Astrocyte (in vitro differentiated cells and primary cell): ENCODE measurements at regions not wholly inside any gene's neighbourhood (a gene's known extent, or its start where the extent isn't known, plus 50 kb on each side); places are given as distances from the start of the nearest gene placed in this dataset.

Experiments
- DNase-seq: peaks from one replicate; pipeline ENCODE4 v3.0.0-alpha.2; 2010; ENCODE audit warnings: low read depth
- FAIRE-seq: peaks from 2 replicates; lab custom pipeline; 2011; peaks lifted over from hg19 to GRCh38; lab: Jason Lieb, UNC
- H2AFZ ChIP-seq: 2 replicates; pipeline ENCODE4 v1.6.0; 2012; ENCODE audit warnings: low read depth, low read length, inconsistent platforms
- H3K27ac ChIP-seq: 2 replicates; pipeline ENCODE4 v1.5.1; 2011; ENCODE audit warnings: low read depth, low read length, inconsistent platforms
- H3K27me3 ChIP-seq: 2 replicates; pipeline ENCODE4 v1.6.0; 2011; ENCODE audit warnings: low read length, inconsistent platforms; ENCODE audit not compliant: insufficient read depth
- H3K36me3 ChIP-seq: 2 replicates; pipeline ENCODE4 v1.5.1; 2011; ENCODE audit warnings: low read length, inconsistent platforms; ENCODE audit not compliant: insufficient read depth
- H3K4me1 ChIP-seq: 2 replicates; pipeline ENCODE4 v1.5.1; 2011; ENCODE audit warnings: low read length, inconsistent platforms; ENCODE audit not compliant: insufficient read depth
- H3K4me2 ChIP-seq: 2 replicates; pipeline ENCODE4 v1.6.0; 2012; ENCODE audit warnings: low read length, inconsistent platforms
- H3K4me3 ChIP-seq: 2 replicates; pipeline ENCODE4 v1.5.1; 2011; ENCODE audit warnings: low read depth, mild to moderate bottlenecking, low read length, inconsistent platforms; ENCODE audit not compliant: insufficient read depth
- H3K79me2 ChIP-seq: 2 replicates; pipeline ENCODE4 v1.6.0; 2012; ENCODE audit warnings: mild to moderate bottlenecking, low read length, inconsistent platforms; ENCODE audit not compliant: insufficient read depth
- H3K9ac ChIP-seq: 2 replicates; pipeline ENCODE4 v1.6.0; 2012; ENCODE audit warnings: mild to moderate bottlenecking, low read length, inconsistent platforms
- H3K9me3 ChIP-seq: 2 replicates; pipeline ENCODE4 v1.5.1; 2012; ENCODE audit warnings: low read depth, mild to moderate bottlenecking, low read length, inconsistent platforms; ENCODE audit not compliant: insufficient read depth
- H4K20me1 ChIP-seq: 2 replicates; pipeline ENCODE4 v1.6.0; 2012; ENCODE audit warnings: low read length, inconsistent platforms; ENCODE audit not compliant: insufficient read depth
- H3K27ac Mint-ChIP-seq: one replicate; pipeline ENCODE4 v1.8.0; 2021; ENCODE audit warnings: mild to moderate bottlenecking, mixed read lengths; ENCODE audit not compliant: unreplicated experiment
- H3K27me3 Mint-ChIP-seq: one replicate; pipeline ENCODE4 v1.8.0; 2021; ENCODE audit warnings: low read depth, mixed read lengths; ENCODE audit not compliant: unreplicated experiment
- H3K36me3 Mint-ChIP-seq: one replicate; pipeline ENCODE4 v1.8.0; 2021; ENCODE audit warnings: low read depth, mixed read lengths; ENCODE audit not compliant: unreplicated experiment
- H3K4me1 Mint-ChIP-seq: one replicate; pipeline ENCODE4 v1.8.0; 2021; ENCODE audit warnings: low read depth, mixed read lengths; ENCODE audit not compliant: unreplicated experiment
- H3K4me3 Mint-ChIP-seq: one replicate; pipeline ENCODE4 v1.8.0; 2021; ENCODE audit warnings: mild to moderate bottlenecking, moderate library complexity, mixed read lengths; ENCODE audit not compliant: unreplicated experiment
- H3K9me3 Mint-ChIP-seq: one replicate; pipeline ENCODE4 v1.8.0; 2021; ENCODE audit warnings: mild to moderate bottlenecking, mixed read lengths; ENCODE audit not compliant: unreplicated experiment
- EZH2 ChIP-seq: IDR thresholded peaks from 2 replicates; pipeline ENCODE4 v1.6.1; 2012; ENCODE audit warnings: mild to moderate bottlenecking, low read length, inconsistent platforms; ENCODE audit not compliant: insufficient read depth
- TF ChIP-seq, protein P1 (sequence below): IDR thresholded peaks from 2 replicates; pipeline ENCODE4 v1.5.1; 2011; ENCODE audit warnings: low read depth, mild to moderate bottlenecking, inconsistent platforms, low read length, moderate library complexity; ENCODE audit not compliant: insufficient read depth

DNA sequence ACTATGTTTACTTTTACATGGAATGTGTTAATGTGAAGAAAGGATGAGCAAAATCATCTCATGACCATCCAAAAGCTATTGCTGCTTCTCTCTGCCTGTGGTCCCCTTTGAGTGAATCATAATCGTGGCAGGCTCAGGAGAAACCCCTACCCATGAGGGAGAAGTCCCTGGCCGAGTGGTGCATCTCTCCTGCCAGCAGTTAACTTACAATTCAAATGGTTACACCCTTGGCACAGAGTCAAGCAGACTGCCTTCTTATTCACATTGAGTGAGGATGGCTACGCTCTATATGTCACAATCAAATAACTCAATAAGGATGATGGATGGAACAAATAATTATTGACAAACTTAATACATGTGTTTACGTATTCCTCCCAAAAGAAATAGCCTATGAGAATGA, 179.1 kb downstream of the FGF1 start:
- no peaks in the 10 kb centered on the region for H3K36me3 ChIP-seq
- no peaks in the 10 kb centered on the region for H3K27me3 ChIP-seq
- Mint-ChIP-seq H3K27me3 (no peaks in the 10 kb centered on the region), H3K4me1 (peaks cover 32% of the 10 kb centered on the region), H3K4me3 (no peak overlapping the region), H3K36me3 (no peaks in the 10 kb centered on the region), H3K9me3 (no peaks in the 10 kb centered on the region), H3K27ac (no peak overlapping the region)
- peaks cover 10% of the 10 kb centered on the region for H3K4me1 ChIP-seq
- H3K4me2 ChIP-seq: no peak overlapping the region
- no peak for TF ChIP-seq EZH2
- no peak for FAIRE-seq
- no peak for DNase-seq
- H2AFZ ChIP-seq: no peak overlapping the region
- no peak overlapping the region for H3K4me3 ChIP-seq
- H3K9ac ChIP-seq: no peak overlapping the region
- H3K27ac ChIP-seq: no peak overlapping the region
- H4K20me1 ChIP-seq: no peaks in the 10 kb centered on the region
- no peaks in the 10 kb centered on the region for H3K79me2 ChIP-seq
- H3K9me3 ChIP-seq: no peaks in the 10 kb centered on the region

DNA sequence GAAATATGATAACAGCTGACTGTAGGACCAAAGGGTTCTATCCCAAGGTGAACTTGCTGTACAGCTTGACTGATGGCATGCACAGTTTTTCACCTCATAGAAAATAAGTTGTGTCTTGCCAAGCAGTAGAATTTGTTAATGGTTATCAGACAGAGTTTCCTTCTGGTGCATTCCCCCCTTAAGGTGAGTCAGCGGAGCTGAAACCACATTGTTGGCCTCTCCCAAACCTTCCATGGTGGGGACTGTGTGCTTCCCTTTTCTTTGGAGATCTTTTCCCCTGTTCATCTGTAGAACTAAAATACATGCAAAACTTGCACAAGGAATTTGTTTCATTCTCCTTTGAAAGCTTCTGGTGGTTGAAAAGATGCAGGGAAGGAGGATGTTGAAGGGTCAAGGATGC, 179.8 kb downstream of the FGF1 start:
- H3K9ac ChIP-seq: no peak overlapping the region
- peak; percentile 75 for DNase-seq
- peaks cover 7% of the 10 kb centered on the region for H3K4me1 ChIP-seq
- Mint-ChIP-seq H3K27ac (no peak overlapping the region), H3K9me3 (no peaks in the 10 kb centered on the region), H3K36me3 (no peaks in the 10 kb centered on the region), H3K27me3 (no peaks in the 10 kb centered on the region), H3K4me1 (peaks cover 31% of the 10 kb centered on the region), H3K4me3 (no peak overlapping the region)
- no peak overlapping the region for H2AFZ ChIP-seq
- no peaks in the 10 kb centered on the region for H3K27me3 ChIP-seq
- H3K4me2 ChIP-seq: peak overlapping the region; percentile 26
- no peaks in the 10 kb centered on the region for H4K20me1 ChIP-seq
- TF ChIP-seq EZH2: no peak
- TF ChIP-seq, protein P1, sequence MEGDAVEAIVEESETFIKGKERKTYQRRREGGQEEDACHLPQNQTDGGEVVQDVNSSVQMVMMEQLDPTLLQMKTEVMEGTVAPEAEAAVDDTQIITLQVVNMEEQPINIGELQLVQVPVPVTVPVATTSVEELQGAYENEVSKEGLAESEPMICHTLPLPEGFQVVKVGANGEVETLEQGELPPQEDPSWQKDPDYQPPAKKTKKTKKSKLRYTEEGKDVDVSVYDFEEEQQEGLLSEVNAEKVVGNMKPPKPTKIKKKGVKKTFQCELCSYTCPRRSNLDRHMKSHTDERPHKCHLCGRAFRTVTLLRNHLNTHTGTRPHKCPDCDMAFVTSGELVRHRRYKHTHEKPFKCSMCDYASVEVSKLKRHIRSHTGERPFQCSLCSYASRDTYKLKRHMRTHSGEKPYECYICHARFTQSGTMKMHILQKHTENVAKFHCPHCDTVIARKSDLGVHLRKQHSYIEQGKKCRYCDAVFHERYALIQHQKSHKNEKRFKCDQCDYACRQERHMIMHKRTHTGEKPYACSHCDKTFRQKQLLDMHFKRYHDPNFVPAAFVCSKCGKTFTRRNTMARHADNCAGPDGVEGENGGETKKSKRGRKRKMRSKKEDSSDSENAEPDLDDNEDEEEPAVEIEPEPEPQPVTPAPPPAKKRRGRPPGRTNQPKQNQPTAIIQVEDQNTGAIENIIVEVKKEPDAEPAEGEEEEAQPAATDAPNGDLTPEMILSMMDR: no peak
- no peak overlapping the region for H3K4me3 ChIP-seq
- peak; percentile 62 for FAIRE-seq
- H3K79me2 ChIP-seq: no peaks in the 10 kb centered on the region
- no peaks in the 10 kb centered on the region for H3K36me3 ChIP-seq
- no peaks in the 10 kb centered on the region for H3K9me3 ChIP-seq
- no peak overlapping the region for H3K27ac ChIP-seq

DNA sequence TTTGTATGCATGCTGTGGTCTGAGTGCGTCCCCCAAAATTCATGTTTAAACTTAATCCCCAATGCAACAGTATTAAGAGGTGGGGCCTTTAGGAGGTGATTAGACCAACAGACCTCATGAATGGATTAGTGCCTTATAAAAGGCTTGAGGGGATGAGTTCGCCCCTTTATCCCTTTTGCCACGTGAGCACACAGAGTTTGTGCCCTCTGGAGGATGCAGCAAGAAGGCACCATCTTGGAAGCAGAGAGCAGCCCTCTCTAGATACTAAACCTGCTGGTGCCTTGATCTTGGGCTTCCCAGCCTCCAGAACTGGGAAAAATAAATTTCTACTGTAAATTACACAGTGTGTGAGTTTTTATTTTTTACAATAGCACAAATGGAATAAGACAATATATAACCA, 177.1 kb upstream of the SPRY4 start:
- no peak overlapping the region for H3K9ac ChIP-seq
- H3K4me1 ChIP-seq: peaks cover 7% of the 10 kb centered on the region
- Mint-ChIP-seq H3K4me1 (peaks cover 20% of the 10 kb centered on the region), H3K27me3 (no peaks in the 10 kb centered on the region), H3K36me3 (no peaks in the 10 kb centered on the region), H3K27ac (no peak overlapping the region), H3K4me3 (no peak overlapping the region), H3K9me3 (peaks cover 3% of the 10 kb centered on the region)
- FAIRE-seq (no peak), DNase-seq (no peak)
- H3K4me3 ChIP-seq: no peak overlapping the region
- no peak overlapping the region for H3K4me2 ChIP-seq
- H3K79me2 ChIP-seq: no peaks in the 10 kb centered on the region
- H3K9me3 ChIP-seq: no peaks in the 10 kb centered on the region
- H2AFZ ChIP-seq: no peak overlapping the region
- TF ChIP-seq, protein P1: no peak
- no peak for TF ChIP-seq EZH2
- no peaks in the 10 kb centered on the region for H4K20me1 ChIP-seq
- no peak overlapping the region for H3K27ac ChIP-seq
- no peaks in the 10 kb centered on the region for H3K27me3 ChIP-seq
- H3K36me3 ChIP-seq: no peaks in the 10 kb centered on the region
